GM21619 (cell line): ENCODE measurements at regions not wholly inside any gene's neighbourhood (a gene's known extent, or its start where the extent isn't known, plus 50 kb on each side); places are given as distances from the start of the nearest gene placed in this dataset.
"Not testable (repeated sequence)": the region's sequence is repeated elsewhere in the genome, so short reads cannot be mapped to it uniquely, and the experiment has no call there.

Experiments used
- ATAC-seq: cut with Tn5 transposase; IDR thresholded peaks from one replicate; pipeline ENCODE4 v1.9.1; 2021; ENCODE audit not compliant: unreplicated experiment

- no peak for ATAC-seq
Measured at GRCh38 chr5:18653216-18653752, 1019.0 kb downstream of the TAF11L14 start.

- no peak for ATAC-seq
Measured at GRCh38 chr5:18660511-18660910, 1026.3 kb downstream of the TAF11L14 start.

- no peak for ATAC-seq
Measured at GRCh38 chr5:18662231-18662630, 1028.0 kb downstream of the TAF11L14 start.

GRCh38 chr5:18674212-18674611 is 1040.0 kb downstream of the TAF11L14 start:
- not testable (repeated sequence) for ATAC-seq

GRCh38 chr5:18675041-18675440 is 1040.8 kb downstream of the TAF11L14 start:
- ATAC-seq, result no peak

- no peak for ATAC-seq
Measured at GRCh38 chr5:18686253-18686652, 1052.0 kb downstream of the TAF11L14 start.

- ATAC-seq, result no peak
Measured at GRCh38 chr5:18687429-18687828, 1053.2 kb downstream of the TAF11L14 start.

GRCh38 chr5:18699681-18700080 is 1065.4 kb downstream of the TAF11L14 start:
- no peak for ATAC-seq

- no peak for ATAC-seq
Measured at GRCh38 chr5:18702821-18703220, 1068.6 kb downstream of the TAF11L14 start.

GRCh38 chr5:18712936-18713485 is 1078.8 kb downstream of the TAF11L14 start:
- ATAC-seq, result no peak

- peak; percentile 61 for ATAC-seq
Measured at GRCh38 chr5:18720002-18720401, 1085.7 kb downstream of the TAF11L14 start.

- ATAC-seq, result no peak
Measured at GRCh38 chr5:18732556-18733479, 1098.6 kb downstream of the TAF11L14 start.

GRCh38 chr5:18736051-18736398 is 1101.8 kb downstream of the TAF11L14 start:
- no peak for ATAC-seq

GRCh38 chr5:18736736-18737135 is 1102.5 kb downstream of the TAF11L14 start:
- not testable (repeated sequence) for ATAC-seq

- no peak for ATAC-seq
Measured at GRCh38 chr5:18740301-18740700, 1106.0 kb downstream of the TAF11L14 start.

GRCh38 chr5:18742830-18743229 is 1108.6 kb downstream of the TAF11L14 start:
- ATAC-seq, result no peak

GRCh38 chr5:18744441-18744840 is 1110.2 kb downstream of the TAF11L14 start:
- peak; percentile 7 for ATAC-seq

- peak; percentile 31 for ATAC-seq
Measured at GRCh38 chr5:18745042-18745987, 1111.1 kb downstream of the TAF11L14 start.

- peak; percentile 65 for ATAC-seq
Measured at GRCh38 chr5:18745988-18746615, 1111.8 kb downstream of the TAF11L14 start.

- peak; percentile 38 for ATAC-seq
Measured at GRCh38 chr5:18749763-18750162, 1115.5 kb downstream of the TAF11L14 start.

GRCh38 chr5:18752317-18752716 is 1118.1 kb downstream of the TAF11L14 start:
- no peak for ATAC-seq
